ENCODE measurements at regions not wholly inside any gene's neighbourhood (a gene's known extent, or its start where the extent isn't known, plus 50 kb on each side); places are given as distances from the start of the nearest gene placed in this dataset.

DNA sequence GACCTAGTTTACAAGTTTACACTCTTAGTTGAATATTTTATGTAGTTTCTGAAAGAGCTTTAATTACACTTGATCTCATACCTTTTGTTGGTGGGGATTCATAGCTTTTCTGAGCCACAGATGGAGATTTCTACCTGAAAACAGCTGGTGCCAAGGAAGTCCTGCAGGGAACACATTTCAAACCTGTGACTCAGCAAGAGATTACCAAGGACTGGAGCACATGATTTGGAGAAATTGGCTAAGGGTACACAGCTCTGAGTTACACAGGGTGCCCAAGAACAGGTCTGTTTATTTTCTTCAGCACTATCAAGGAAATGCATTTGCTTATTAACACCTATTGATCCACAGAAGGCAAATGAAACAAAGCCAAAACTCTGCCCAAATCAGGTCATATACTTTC is 691.5 kb downstream of the KCTD8 start:
- no peaks in the 10 kb centered on the region for H3K4me1 ChIP-seq
- no peaks in the 10 kb centered on the region for H3K9me3 ChIP-seq
- no peak overlapping the region for H3K27ac ChIP-seq
- H3K4me3 ChIP-seq = no peak overlapping the region
- no peak for DNase-seq
- intact Hi-C loops (cut with DNase I) = no loop called here
- ATAC-seq = no peak
- H3K27me3 ChIP-seq = no peaks in the 10 kb centered on the region
- H3K36me3 ChIP-seq = no peaks in the 10 kb centered on the region
- TF ChIP-seq, protein P1, sequence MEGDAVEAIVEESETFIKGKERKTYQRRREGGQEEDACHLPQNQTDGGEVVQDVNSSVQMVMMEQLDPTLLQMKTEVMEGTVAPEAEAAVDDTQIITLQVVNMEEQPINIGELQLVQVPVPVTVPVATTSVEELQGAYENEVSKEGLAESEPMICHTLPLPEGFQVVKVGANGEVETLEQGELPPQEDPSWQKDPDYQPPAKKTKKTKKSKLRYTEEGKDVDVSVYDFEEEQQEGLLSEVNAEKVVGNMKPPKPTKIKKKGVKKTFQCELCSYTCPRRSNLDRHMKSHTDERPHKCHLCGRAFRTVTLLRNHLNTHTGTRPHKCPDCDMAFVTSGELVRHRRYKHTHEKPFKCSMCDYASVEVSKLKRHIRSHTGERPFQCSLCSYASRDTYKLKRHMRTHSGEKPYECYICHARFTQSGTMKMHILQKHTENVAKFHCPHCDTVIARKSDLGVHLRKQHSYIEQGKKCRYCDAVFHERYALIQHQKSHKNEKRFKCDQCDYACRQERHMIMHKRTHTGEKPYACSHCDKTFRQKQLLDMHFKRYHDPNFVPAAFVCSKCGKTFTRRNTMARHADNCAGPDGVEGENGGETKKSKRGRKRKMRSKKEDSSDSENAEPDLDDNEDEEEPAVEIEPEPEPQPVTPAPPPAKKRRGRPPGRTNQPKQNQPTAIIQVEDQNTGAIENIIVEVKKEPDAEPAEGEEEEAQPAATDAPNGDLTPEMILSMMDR (IDR thresholded peaks at IDR 0.05) = no peak

DNA sequence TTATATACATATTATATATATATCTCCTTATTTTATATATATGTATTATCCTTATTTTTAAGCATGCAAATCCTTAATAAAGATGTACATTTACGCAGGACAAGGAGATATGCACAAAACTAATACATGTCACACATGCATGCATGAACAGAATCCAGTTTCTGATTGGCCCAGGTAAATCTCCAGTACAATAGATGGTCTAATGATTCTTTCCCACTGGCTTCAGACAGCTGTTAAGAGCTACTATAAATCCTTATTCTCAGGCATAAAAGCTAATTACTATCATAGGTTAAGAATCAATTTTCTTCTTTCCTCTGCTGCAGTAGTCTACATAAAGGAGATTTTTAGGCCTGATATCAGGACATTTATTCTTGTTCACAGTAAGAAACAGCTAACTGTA is 689.8 kb downstream of the KCTD8 start:
- WGBS, 2 donors = 97 to 98% methylated on average over 1 of the region's 1 CpG
- Histone ChIP-seq H3K4me1 (no peaks in the 10 kb centered on the region), H3K36me3 (no peaks in the 10 kb centered on the region), H3K27ac (no peak overlapping the region), H3K27me3 (no peaks in the 10 kb centered on the region), H3K9me3 (no peaks in the 10 kb centered on the region), H3K4me3 (no peak overlapping the region)
- intact Hi-C loops (cut with DNase I) = no loop called here
- ATAC-seq (no peak), DNase-seq (no peak)
- TF ChIP-seq, protein P1 (IDR thresholded peaks at IDR 0.05) = no peak

DNA sequence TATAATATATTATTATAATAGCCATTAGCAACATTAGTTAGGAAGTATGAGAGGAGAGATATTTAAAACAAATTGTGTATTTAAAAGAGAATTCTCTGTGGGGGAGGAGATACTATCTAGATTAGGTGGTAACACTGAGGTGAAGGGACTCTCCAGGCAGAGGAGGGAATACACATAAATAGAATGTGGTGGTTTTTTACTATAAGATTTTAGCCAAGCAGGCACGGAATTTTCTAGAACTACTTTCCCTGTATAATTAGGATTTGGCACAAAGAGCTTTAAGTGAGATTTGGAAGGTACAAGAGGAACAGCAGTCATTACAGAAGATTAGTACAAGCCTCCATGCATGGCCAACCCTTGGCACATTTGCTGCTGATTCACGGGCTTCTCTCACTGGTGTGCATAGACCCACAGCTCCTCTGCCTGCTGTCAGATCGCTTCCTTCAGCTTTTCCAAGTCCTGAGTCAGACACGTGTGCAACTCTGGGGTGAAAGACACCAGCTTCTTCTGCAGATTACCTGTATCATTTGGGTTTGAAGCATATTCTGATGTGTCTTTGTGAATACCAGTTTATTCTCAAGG is 685.5 kb downstream of the KCTD8 start:
- 45% methylated on average over 4 of the region's 4 CpGs for WGBS, 2 donors
- TF ChIP-seq, protein P1 (IDR thresholded peaks at IDR 0.05) = no peak
- DNase-seq (no peak), ATAC-seq (no peak)
- no peaks in the 10 kb centered on the region for H3K27me3 ChIP-seq
- intact Hi-C loops (cut with DNase I) = no loop called here
- no peaks in the 10 kb centered on the region for H3K36me3 ChIP-seq
- H3K27ac ChIP-seq = no peak overlapping the region
- no peaks in the 10 kb centered on the region for H3K4me1 ChIP-seq
- no peak overlapping the region for H3K4me3 ChIP-seq
- H3K9me3 ChIP-seq = no peaks in the 10 kb centered on the region

DNA sequence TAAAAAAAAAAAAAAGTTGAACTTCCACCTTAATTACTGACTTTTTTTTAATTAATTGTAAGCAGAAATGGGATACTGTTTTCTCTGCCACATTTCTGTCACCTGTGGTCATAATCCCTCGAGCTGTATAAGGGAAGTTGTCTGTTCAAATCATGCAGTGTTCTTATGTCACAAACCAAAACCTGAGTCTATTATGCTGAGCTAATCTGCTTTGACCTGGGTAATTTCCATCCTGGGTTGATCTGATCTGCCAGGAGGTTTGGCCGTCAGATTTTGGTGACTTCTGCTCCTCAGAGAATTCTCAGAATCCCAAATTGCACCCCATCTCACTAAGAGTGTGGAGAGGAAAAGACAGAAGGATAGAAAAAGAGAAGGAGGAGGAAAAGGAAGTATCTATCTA is 683.1 kb downstream of the KCTD8 start:
- Histone ChIP-seq H3K9me3 (peaks cover 0 to 3% (median 0%) of the 10 kb centered on the region in 11 donors), H3K27me3 (no peaks in the 10 kb centered on the region), H3K36me3 (no peaks in the 10 kb centered on the region), H3K27ac (no peak overlapping the region), H3K4me3 (no peak overlapping the region), H3K4me1 (no peaks in the 10 kb centered on the region)
- 55 to 68% methylated on average over 2 of the region's 2 CpGs for WGBS, 2 donors
- TF ChIP-seq, protein P1 (IDR thresholded peaks at IDR 0.05) = no peak
- intact Hi-C loops (cut with DNase I) = no loop called here
- ATAC-seq = no peak
- no peak for DNase-seq
